Activated naive CD8-positive, alpha-beta T cell treated with anti-CD3 and anti-CD28 coated beads for 36 hours (primary cell): ENCODE measurements at regions not wholly inside any gene's neighbourhood (a gene's known extent, or its start where the extent isn't known, plus 50 kb on each side); places are given as distances from the start of the nearest gene placed in this dataset.

ENCODE experiments used
- DNase-seq: peaks from one replicate; pipeline ENCODE4 v3.0.0; 2021
- H3K27ac Mint-ChIP-seq: one replicate; pipeline ENCODE4 v1.8.0; 2022; ENCODE audit warnings: mild to moderate bottlenecking, moderate library complexity, mixed read lengths
- H3K27me3 Mint-ChIP-seq: one replicate; pipeline ENCODE4 v1.8.0; 2022; ENCODE audit warnings: mild to moderate bottlenecking, mixed read lengths
- H3K36me3 Mint-ChIP-seq: one replicate; pipeline ENCODE4 v1.8.0; 2021; ENCODE audit warnings: mild to moderate bottlenecking, mixed read lengths
- H3K4me1 Mint-ChIP-seq: one replicate; pipeline ENCODE4 v1.8.0; 2021; ENCODE audit warnings: mixed read lengths
- H3K4me3 Mint-ChIP-seq: one replicate; pipeline ENCODE4 v1.8.0; 2022; ENCODE audit warnings: mild to moderate bottlenecking, moderate library complexity, mixed read lengths
- H3K9me3 Mint-ChIP-seq: one replicate; pipeline ENCODE4 v1.8.0; 2022; ENCODE audit warnings: mixed read lengths

DNA sequence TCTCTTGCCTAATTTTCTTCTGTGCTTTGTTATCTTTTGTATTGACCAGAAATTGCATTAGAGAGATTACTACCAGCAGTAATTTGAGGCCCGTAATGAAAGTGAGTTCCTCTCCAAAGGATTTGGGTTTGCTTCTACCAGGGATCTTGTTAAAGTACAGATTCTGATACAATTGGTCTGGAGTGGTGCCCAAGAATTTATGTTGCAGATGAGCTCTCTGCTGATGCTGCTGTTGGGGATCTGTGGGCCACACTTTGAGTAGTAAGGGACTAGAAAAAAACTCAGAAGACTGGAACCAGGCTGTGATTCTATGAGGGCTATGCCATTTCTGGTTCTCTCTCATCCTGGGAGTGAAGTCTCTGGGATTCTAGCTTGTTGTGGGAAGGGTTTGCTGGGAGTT, 192.2 kb downstream of the SEC61B start:
- peaks cover 9% of the 10 kb centered on the region for H3K27me3 Mint-ChIP-seq
- H3K9me3 Mint-ChIP-seq: no peaks in the 10 kb centered on the region
- H3K4me1 Mint-ChIP-seq: peaks cover 6% of the 10 kb centered on the region
- no peak for DNase-seq
- H3K27ac Mint-ChIP-seq: no peak overlapping the region
- no peak overlapping the region for H3K4me3 Mint-ChIP-seq
- H3K36me3 Mint-ChIP-seq: no peaks in the 10 kb centered on the region

DNA sequence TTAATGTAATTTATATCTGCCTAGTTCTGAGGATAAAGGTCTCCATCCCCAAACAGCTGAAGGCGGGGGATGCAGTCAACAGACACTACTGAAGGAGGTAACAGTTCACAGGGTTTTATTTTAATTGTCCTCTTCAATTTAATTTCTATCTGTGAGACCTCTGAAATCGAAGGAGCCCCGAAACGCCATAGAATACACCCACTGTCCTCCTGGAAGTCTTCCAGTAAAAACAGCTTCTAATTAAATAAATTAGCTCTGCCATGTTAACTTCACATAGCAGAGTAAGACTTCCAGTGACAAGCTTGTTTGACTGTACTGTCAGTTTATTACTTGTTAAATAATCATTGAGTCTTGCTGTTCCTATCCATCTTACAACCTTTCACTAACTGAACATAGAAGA, 193.5 kb downstream of the SEC61B start:
- H3K9me3 Mint-ChIP-seq: no peaks in the 10 kb centered on the region
- peaks cover 6% of the 10 kb centered on the region for H3K4me1 Mint-ChIP-seq
- H3K4me3 Mint-ChIP-seq: no peak overlapping the region
- H3K27ac Mint-ChIP-seq: no peak overlapping the region
- H3K27me3 Mint-ChIP-seq: peaks cover 9% of the 10 kb centered on the region
- no peaks in the 10 kb centered on the region for H3K36me3 Mint-ChIP-seq
- no peak for DNase-seq

DNA sequence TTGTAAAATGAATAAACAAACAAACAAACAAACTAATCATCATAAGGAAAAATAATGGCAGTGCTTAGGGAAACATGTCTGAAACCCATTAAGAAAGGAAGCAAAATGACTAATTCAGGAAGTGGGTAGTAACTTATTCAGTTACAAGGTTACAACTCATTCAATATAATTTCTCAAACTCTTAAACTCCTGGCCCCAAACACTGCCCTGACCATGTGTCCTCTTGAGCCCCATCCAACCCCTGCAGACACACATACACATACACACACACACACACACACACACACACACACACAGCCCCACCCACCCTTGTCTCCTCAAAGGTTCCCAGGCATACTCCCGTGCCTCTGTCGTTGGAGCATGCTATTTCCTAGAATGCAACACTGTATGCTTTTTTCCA, 193.9 kb downstream of the SEC61B start:
- Mint-ChIP-seq H3K9me3 (no peaks in the 10 kb centered on the region), H3K27ac (no peak overlapping the region), H3K36me3 (no peaks in the 10 kb centered on the region), H3K4me3 (no peak overlapping the region), H3K27me3 (peaks cover 9% of the 10 kb centered on the region), H3K4me1 (peaks cover 6% of the 10 kb centered on the region)
- DNase-seq: no peak

DNA sequence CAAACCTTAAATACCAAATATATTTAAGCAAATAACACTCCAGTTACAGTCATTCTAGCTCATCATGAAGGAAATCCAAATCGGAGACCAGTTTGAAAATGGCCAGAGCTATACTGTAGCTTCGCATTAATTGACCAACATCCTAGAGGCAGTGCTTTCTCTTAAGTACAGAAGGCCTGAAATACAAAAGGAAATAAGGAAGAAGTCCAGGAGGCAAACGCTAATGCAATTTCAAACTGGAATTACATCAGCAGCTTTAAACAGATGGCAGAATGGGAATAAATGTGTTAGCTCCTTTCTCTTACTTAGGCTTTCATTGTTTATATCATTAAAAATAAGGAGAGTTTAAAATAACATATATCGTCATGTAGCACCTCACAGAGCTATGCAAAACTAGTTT, 197.0 kb downstream of the SEC61B start:
- peaks cover 6% of the 10 kb centered on the region for H3K4me1 Mint-ChIP-seq
- H3K36me3 Mint-ChIP-seq: no peaks in the 10 kb centered on the region
- DNase-seq: no peak
- no peaks in the 10 kb centered on the region for H3K9me3 Mint-ChIP-seq
- H3K27ac Mint-ChIP-seq: no peak overlapping the region
- H3K4me3 Mint-ChIP-seq: no peak overlapping the region
- peaks cover 9% of the 10 kb centered on the region for H3K27me3 Mint-ChIP-seq

DNA sequence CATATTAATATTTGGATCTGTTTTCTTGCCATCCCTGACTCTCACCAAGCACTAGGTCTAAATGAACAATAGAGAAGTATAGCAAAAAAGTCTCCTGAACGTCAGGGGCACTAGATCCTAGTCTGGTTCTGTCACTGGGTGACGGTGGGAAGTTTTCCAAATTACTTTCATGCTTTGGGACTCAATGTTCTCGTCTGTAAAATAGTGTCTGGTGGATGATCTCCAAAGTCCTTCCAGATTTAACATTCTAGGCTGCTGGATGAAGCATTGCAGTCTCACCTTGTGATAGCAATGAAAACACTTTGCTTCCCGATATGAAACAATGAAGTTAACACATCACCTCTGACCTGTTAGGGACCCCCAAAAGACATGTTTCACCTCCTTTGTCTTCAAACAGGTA, 199.3 kb downstream of the SEC61B start:
- H3K36me3 Mint-ChIP-seq: no peaks in the 10 kb centered on the region
- H3K4me1 Mint-ChIP-seq: no peaks in the 10 kb centered on the region
- H3K27ac Mint-ChIP-seq: no peak overlapping the region
- no peak overlapping the region for H3K4me3 Mint-ChIP-seq
- H3K9me3 Mint-ChIP-seq: no peaks in the 10 kb centered on the region
- peaks cover 10% of the 10 kb centered on the region for H3K27me3 Mint-ChIP-seq
- no peak for DNase-seq

DNA sequence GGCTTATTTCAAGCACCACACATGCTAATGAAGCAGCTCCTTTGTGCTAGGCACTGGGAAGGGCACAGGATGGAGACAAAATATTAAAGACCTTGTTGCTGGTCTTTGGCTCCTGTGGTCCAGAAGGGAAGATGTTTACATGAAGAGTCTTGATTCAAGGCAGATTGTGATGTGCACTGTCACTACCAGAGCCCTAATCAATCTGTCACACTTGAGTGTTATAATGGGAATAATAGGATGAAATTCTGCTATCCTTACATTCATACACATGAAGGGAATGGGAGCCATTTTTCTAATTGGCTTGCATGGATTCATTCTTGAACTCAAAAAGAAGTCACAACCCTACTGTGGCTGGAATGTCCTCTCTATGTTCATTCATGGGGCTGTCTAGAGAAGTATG, 203.0 kb downstream of the SEC61B start:
- Mint-ChIP-seq H3K36me3 (no peaks in the 10 kb centered on the region), H3K9me3 (no peaks in the 10 kb centered on the region), H3K27ac (no peak overlapping the region), H3K4me3 (no peak overlapping the region), H3K27me3 (peaks cover 14% of the 10 kb centered on the region), H3K4me1 (no peaks in the 10 kb centered on the region)
- DNase-seq: no peak

DNA sequence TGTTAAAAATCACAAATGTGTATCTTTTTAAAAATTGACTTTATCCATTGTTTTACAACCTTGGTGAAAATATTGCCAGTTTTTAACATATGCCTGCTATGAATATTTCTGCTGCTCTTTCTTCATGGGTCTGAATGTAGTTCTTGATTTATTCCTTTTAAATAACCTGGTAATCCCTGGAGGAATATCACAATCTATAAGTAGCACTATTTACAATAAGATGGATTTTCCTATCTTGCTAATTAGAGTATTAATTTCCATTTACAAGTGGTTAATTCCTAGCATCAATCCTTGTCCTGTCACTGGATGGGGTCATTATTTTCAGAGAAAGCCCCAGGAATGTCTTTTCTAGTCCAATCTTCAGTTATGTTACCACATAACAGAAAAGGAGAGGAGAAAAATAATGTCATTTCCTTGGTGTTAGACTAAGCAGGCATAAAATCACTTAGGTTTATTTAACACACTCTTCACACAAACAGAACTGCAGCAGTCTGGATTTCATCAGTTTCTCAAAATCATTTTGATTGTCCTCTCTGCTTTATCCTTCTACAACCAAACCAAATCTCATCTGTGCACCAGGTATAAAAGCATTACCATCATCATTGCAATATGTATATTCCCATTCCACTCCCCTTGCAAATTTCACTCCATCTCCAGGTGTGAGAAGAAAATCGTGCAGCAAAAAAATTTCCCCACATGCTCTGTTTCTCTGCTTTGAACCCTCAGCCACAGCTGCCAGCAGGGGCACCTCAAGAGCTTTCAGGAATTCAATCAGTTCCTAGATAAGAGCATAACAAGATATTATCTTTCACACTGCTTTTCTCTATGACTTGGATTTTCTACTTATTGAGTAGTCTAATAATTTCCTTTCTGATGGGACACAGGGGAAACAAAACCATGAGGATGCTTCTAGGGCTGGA, 204.1 kb downstream of the SEC61B start:
- no peaks in the 10 kb centered on the region for H3K4me1 Mint-ChIP-seq
- H3K9me3 Mint-ChIP-seq: no peaks in the 10 kb centered on the region
- no peak for DNase-seq
- no peaks in the 10 kb centered on the region for H3K36me3 Mint-ChIP-seq
- H3K4me3 Mint-ChIP-seq: no peak overlapping the region
- H3K27me3 Mint-ChIP-seq: peaks cover 14% of the 10 kb centered on the region
- no peak overlapping the region for H3K27ac Mint-ChIP-seq

DNA sequence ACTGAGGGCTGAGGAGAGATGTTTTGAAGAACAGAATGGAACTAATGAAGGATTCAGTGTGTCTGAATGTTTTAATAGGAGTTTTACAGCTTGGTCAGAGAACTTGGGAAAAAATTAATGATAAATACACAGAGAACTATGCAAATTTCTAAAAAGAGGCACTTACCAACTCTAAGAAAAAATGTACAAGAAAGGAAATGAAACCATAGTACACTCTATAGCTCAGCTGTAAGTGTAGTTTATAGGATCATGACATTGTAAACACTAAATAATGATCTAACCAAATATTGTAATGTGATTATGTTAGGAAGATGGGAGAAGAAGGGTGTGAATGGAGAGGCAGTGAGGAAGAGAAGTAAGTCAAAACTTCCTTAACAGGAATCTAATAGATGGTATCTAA, 205.2 kb downstream of the SEC61B start:
- no peaks in the 10 kb centered on the region for H3K9me3 Mint-ChIP-seq
- no peak overlapping the region for H3K27ac Mint-ChIP-seq
- no peak overlapping the region for H3K4me3 Mint-ChIP-seq
- H3K36me3 Mint-ChIP-seq: no peaks in the 10 kb centered on the region
- no peak for DNase-seq
- H3K27me3 Mint-ChIP-seq: peaks cover 14% of the 10 kb centered on the region
- no peaks in the 10 kb centered on the region for H3K4me1 Mint-ChIP-seq

DNA sequence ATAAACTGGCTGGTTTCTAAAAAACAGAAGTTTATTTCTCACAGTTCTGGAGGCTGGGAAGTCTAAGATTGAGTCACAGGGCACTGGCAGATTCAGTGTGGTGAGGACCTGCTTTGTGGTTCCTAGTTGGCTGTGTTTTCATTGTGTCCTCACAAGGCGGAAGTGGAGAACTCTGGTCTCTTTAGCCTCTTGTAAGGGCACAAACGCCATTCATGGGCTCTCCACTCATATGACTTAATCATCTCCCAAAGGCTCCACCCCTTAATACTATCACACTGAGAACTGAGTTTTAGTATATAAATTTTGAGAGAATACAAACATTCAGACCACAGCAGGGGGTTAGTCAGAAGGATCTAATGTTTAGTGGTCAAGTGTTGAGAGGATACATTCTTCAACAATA, 208.2 kb downstream of the SEC61B start:
- Mint-ChIP-seq H3K36me3 (no peaks in the 10 kb centered on the region), H3K9me3 (no peaks in the 10 kb centered on the region), H3K4me3 (no peak overlapping the region)

DNA sequence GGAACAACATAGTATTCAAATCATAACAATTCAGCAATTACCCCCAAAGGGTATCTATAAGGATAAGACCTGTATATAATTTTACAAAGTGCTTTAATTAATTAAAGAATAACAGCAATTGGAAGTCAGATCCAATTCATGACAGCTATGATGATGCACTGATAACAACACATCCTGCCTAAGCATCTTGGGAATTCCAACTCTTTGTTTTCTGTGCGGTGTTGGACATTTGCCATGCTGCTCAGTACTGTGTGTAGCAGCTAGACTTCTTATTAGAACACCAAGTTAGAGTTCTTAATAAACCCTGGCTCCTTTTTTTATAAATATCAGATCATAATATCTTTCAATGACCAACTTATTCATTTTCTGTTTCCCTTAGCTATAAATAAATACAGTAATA, 209.0 kb downstream of the SEC61B start:
- Mint-ChIP-seq H3K36me3 (no peaks in the 10 kb centered on the region), H3K9me3 (no peaks in the 10 kb centered on the region), H3K4me3 (no peak overlapping the region), H3K27me3 (peaks cover 6% of the 10 kb centered on the region), H3K4me1 (peaks cover 15% of the 10 kb centered on the region), H3K27ac (no peak overlapping the region)
- DNase-seq: no peak

More for the DNA sequence above, 208.2 kb downstream of the SEC61B start:
- DNase-seq: no peak
- Mint-ChIP-seq H3K4me1 (peaks cover 15% of the 10 kb centered on the region), H3K27ac (no peak overlapping the region), H3K27me3 (peaks cover 11% of the 10 kb centered on the region)

DNA sequence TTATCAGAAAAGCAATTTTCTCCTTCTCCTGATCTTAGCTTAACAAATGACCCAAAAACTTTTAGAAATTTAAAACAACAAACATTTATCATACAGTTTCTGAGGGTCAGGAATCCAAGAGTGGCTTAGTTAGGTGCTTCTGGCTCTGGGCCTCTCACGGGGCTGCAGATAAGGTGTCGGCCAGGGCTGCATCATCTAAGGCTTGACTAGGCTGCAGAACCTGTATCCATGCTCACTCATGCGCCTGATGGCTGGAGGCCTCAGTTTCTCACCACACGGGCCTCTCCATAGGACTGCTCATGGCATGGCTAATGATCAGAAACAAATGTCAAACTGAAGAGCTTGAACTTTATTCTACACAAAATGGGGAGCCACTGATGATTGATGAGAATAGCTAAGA, 210.0 kb downstream of the SEC61B start:
- no peaks in the 10 kb centered on the region for H3K9me3 Mint-ChIP-seq
- no peaks in the 10 kb centered on the region for H3K27me3 Mint-ChIP-seq
- no peak overlapping the region for H3K4me3 Mint-ChIP-seq
- peaks cover 15% of the 10 kb centered on the region for H3K4me1 Mint-ChIP-seq
- no peak overlapping the region for H3K27ac Mint-ChIP-seq
- DNase-seq: no peak
- H3K36me3 Mint-ChIP-seq: no peaks in the 10 kb centered on the region

DNA sequence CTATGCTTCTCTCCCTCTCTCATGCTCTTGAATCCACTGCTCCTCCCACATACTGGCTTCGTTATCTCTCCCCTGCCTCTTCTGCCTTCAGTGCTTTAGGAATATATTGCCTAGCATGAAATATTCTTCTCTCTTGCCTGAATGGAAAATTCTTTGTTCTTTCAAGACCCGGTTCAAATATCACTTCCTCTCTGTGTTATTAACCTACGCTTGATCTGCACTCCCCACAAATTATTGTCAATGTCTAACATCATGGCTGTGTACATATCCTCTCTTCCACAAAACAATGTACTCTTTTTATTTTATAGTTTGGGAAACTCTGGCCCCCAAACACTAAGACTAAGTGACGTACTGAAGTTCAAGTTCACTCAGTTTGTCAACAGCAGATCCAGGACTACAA, 211.0 kb downstream of the SEC61B start:
- H3K27ac Mint-ChIP-seq: peak overlapping the region; percentile 81
- H3K36me3 Mint-ChIP-seq: no peaks in the 10 kb centered on the region
- DNase-seq: no peak
- no peak overlapping the region for H3K4me3 Mint-ChIP-seq
- no peaks in the 10 kb centered on the region for H3K9me3 Mint-ChIP-seq
- H3K4me1 Mint-ChIP-seq: peaks cover 15% of the 10 kb centered on the region
- H3K27me3 Mint-ChIP-seq: peaks cover 3% of the 10 kb centered on the region

DNA sequence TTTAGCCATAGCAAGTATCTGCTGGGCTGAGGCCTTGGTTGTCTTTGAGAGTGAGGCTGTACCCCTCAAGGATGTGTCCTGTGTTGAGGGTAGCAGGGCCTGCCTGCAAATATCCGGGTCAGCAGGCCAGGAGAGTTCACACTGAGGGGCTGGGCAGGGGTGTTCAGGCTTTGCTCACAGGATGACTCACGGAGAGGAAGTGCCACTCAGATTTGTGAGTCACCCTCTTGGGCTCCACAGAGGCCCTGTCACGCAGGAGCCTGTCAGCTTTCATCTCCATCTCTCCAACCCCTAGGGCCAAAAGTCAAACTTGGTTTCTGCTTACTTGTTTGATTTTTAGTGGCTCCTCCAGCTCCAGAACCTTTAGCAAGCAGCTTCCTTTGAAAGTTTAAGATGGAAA, 211.5 kb downstream of the SEC61B start:
- Mint-ChIP-seq H3K27me3 (peaks cover 3% of the 10 kb centered on the region), H3K4me3 (no peak overlapping the region), H3K27ac (peak overlapping the region; percentile 81)

DNA sequence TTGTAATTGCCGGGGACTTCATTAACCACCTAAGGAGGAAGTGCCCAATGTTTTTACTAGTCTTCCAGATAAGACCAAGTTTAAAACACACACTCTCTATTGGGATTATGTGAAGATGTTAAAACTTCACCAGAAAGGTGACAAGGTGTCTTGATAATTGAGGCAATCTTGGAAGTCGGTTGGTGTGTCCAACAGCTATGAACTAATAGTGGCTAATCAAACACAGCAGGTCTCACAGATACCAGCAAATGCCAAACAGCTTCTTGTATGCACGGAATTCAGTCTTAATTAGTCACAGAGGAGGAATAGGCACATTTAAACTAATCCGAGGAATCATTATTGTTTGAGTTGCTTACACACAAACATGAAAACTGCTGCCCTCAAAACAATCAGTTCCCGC, 214.5 kb downstream of the SEC61B start:
- Mint-ChIP-seq H3K27me3 (peaks cover 3% of the 10 kb centered on the region), H3K9me3 (no peaks in the 10 kb centered on the region), H3K36me3 (no peaks in the 10 kb centered on the region), H3K27ac (no peak overlapping the region), H3K4me3 (no peak overlapping the region), H3K4me1 (peaks cover 15% of the 10 kb centered on the region)
- no peak for DNase-seq

More for the DNA sequence above, 211.5 kb downstream of the SEC61B start:
- Mint-ChIP-seq H3K36me3 (no peaks in the 10 kb centered on the region), H3K9me3 (no peaks in the 10 kb centered on the region), H3K4me1 (peaks cover 15% of the 10 kb centered on the region)
- peak; percentile 72 for DNase-seq

DNA sequence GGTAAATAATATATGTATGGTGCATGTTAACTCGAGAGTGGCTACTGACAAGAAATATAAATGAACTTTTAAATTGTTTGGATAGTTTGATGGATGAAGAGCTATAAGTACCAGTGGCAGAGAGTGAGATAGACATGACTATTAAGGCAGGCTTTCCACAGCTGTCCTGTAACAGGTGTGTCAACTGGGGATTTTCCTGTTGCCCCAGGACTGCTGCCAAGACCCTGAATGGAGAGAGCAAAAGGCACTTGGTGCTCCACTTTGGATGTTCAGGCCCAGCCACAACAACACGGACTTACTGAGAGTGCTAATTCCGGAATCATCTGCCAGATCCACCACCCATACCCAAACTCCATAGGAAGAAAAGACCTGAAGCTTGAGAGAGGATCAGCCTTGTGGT, 215.1 kb downstream of the SEC61B start:
- H3K4me3 Mint-ChIP-seq: no peak overlapping the region
- H3K36me3 Mint-ChIP-seq: no peaks in the 10 kb centered on the region
- H3K9me3 Mint-ChIP-seq: no peaks in the 10 kb centered on the region
- H3K27ac Mint-ChIP-seq: no peak overlapping the region
- no peak for DNase-seq
- peaks cover 15% of the 10 kb centered on the region for H3K4me1 Mint-ChIP-seq
- H3K27me3 Mint-ChIP-seq: peaks cover 5% of the 10 kb centered on the region

DNA sequence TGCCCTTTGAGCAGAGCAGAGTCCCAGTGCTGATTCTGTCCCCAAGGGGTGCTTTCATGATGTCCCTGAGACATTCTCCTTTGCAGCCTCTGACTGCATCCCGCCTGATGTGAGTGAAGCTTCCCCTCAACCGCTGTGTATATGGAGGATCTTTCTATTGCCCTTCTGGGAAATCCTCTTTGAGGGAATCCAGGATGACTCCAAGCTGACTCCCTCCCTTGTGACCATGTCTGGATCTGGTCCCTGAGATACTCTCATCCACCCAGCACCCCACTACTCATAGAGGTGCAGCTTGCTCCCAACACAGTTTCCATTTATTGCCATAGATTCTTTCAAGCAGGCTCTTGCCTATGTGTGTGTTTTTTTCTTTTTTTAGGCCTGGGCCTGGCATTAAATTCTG, 216.5 kb downstream of the SEC61B start:
- no peak overlapping the region for H3K27ac Mint-ChIP-seq
- H3K4me3 Mint-ChIP-seq: no peak overlapping the region
- peaks cover 7% of the 10 kb centered on the region for H3K4me1 Mint-ChIP-seq
- no peaks in the 10 kb centered on the region for H3K36me3 Mint-ChIP-seq
- peaks cover 9% of the 10 kb centered on the region for H3K27me3 Mint-ChIP-seq
- no peaks in the 10 kb centered on the region for H3K9me3 Mint-ChIP-seq
- no peak for DNase-seq
